Umbilical cord (tissue), 1 donor: ENCODE measurements at regions not wholly inside any gene's neighbourhood (a gene's known extent, or its start where the extent isn't known, plus 50 kb on each side); places are given as distances from the start of the nearest gene placed in this dataset.

Experiments used
- DNase-seq: peaks from one replicate; pipeline ENCODE4 v3.0.0-alpha.2; 2015; ENCODE audit warnings: low spot score

DNA sequence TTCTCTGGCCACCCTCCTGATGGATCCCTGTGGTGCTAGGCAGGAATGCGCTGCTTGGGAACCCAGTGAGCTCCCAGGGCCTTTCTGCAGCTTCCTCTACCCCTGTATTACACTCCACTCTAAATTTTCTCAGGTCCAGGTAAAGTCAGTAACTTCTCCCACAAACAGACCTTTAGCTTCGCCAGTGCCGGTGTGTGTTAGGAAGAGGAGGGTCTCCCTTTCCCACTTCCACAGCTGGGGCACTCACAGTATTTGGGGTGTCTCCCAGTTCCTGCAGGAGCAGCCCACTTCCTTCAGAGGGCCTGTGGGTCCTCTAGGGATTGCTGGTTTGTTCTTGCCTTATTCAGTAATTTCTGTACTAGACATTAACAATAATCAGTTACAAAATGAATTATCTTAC, 193.5 kb upstream of the PCDH17 start:
- no peak for DNase-seq

DNA sequence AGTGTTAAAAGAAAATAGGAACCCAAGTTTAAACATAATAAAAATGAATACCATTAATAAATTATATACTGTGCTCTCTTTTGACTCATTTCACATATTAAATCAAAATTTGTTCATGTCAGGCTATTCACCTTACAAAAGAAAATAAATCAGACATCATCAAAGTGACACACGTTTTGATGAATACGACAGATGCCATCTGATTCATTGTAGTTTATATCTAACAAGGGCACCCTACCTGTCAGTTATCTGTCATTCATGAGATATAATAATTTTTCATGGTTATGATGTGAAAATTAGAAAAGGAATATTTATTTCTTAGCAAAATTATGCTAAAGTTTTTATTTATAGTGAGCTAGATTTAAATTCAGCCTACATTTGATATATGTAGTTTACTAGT, 188.1 kb upstream of the PCDH17 start:
- DNase-seq = no peak

DNA sequence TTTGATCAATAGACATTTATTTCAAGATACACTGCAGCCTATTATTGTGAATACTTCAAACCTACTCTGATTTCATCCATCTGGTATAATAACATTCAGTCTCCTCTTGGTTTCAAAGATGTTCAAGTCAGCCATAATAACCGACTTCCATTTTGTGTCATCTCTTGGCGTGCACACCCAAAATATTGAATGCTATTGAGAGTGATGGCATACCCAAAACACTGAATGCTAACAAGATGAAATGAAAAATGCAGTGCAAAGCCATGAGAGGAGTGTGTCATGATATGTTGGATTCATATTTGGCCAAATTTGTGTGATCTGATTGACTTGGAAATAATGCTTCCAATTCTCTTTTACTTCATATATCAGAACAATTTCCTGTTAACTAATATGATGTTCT, 181.2 kb upstream of the PCDH17 start:
- DNase-seq = no peak

DNA sequence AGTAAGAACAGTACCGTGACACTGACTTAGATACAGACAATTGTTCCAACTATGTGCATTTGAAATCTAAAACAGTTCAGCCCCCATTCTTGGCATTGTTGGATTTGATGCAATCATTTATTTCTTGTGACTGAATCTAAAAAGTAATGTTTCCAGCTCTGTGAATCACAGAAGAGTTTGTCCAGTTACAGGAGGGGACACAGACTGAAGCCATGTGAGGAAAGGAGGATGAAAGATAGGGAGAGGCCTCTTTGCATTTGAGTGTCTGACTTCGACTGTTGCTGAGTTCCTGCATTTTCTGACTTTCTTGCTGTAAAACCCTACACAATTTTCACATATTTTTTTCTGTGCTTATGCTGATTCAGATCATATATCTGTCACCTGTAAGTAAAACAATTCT, 179.3 kb upstream of the PCDH17 start:
- no peak for DNase-seq

DNA sequence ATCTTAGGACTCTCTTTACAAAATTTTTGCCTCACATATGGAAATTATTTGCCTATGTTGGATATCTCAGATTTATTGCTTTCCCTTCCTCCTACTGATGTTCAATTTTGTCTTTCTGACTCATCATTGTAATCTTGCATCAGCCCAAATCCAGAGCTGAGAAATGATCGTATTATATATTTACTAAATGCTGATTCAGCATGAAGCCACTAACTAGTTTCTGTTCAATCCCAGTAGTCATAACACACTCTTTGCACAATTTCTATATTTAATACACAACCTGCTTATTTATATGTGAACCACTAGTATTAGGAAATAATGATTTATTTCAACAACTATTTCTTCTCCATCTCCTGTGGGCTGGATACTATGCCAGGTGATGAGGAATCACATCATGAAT, 161.1 kb upstream of the PCDH17 start:
- no peak for DNase-seq

DNA sequence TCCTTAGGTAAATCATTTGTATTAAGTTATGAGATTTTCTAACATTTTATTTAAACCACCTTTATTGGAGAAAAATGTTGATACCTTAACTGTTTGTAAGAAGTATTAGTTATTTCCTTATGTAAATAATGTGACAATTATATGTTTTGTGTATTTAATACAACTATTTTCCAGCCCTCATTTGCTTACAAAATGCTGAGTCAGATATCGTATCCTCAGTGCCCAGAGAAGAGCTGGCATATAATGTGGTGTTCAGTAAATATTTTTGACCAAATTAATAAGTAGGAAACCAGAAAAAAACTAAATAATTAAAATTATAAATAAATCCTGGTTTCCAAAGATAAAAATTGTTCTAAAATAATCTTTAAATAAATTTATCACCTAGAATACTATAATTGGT, 140.2 kb upstream of the PCDH17 start:
- DNase-seq = no peak

DNA sequence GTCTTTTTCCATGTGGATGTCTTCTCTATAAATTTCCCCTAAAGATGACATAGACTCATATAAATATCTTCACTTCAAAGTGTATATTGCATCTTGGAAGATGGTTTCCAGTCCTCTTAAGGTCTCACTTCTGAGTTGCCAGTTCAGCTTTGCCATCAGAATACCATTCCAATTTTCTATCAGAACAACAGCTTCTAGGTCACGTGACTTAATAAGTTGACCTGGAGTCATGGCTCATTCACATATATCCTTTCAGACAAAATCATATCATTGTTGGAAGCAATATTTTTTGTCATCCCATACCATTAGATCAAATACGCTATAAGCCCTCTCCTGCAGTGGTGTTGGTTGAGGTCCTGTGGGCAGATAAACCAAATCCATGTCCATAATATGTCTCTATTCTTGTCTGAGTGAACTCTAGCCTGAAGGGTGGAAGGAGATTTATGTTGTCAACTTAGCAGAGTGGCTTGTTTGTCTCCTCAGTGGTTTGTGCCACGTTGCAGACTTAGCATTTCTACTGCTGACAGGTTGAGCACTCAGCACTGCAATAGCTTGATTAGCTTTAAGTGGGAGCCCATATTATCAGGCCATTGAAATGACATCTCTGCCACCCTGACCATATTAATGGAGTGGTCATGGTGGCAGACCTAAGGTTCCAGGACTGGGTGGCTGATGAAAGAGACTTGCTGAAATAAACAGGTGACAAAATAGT, 123.6 kb upstream of the PCDH17 start:
- DNase-seq = no peak

DNA sequence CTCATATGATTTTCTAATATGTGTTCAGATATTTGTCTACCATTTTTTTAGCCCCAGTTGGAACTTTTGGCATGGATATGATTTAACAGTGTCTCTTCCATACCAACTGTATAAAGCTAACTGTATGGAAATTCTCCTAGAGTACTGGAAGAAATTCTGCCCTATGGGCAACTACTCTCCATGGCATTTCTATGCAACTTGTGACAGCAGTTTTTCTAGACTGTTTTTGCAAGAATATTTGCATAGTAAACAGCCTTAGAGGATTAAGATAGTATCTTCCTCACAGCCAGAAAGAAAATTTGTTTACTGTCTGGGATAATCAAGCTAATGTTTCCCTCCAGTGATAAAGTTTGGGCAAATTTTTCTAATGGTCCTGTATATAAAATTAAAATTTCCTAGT, 119.9 kb upstream of the PCDH17 start:
- no peak for DNase-seq

DNA sequence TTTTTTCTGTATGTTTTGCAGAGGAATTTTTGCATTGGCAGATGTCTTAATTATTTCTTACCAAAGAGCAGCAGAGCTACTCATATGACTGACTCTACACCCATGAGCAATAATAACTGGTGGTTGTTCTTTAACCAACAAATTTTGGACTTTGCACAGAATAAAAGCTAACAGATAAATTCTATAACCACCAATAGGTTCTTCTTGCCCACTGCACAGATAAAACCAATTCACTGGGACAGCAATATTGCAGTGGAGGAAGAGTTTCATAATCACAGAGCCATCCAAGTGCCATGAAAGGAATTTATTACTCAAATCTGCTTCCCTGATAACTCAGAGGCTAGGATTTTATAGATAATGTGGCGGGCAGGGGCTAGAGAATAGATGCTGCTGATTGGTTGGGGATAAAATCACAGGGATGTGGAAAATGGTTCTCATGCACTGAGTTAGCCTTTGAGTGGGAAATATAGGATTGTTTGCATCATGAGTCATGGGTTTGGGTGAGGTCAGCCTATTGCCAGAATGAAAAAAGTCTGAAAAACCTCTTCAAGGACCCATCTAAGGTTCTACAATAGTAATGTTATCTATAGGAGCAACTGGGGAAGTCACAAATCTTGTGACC, 104.3 kb upstream of the PCDH17 start:
- no peak for DNase-seq

DNA sequence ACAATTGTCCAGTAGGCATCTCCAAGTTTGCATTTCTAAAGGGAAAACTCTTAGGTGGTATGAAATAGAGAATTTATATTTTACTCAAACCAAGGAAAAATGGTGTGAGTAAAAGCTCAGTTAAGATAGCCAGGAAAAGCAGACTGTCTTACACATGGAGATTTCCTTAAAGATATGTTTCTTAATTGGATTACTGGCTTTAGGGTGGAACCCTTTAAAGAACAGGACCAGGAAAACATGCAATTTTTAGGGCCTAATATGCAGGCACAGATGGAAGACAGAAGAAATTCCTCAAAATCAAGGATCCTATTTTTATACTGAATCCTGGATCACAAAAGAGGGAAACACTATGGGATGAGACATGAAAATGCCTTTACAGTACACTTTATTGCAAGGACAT, 100.3 kb upstream of the PCDH17 start:
- DNase-seq = no peak

DNA sequence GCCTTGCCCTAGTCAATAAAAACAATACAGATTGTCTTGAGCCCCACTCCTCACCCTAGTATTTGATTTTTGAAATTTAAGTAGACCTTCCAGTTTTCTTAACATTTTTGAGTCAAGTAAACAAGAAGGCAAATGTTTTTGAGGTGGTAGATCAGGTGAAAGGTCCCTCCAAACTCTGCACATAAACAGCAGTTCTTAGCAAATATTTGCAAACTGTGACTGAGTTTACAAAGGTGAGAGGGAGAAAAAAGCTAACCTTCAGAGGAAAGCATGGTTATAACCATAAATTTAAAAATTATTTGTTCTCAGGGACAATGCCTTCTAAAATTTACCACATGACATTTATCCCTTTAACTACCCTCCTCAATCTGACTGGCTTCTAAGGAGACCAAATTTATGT, 84.6 kb upstream of the PCDH17 start:
- no peak for DNase-seq

DNA sequence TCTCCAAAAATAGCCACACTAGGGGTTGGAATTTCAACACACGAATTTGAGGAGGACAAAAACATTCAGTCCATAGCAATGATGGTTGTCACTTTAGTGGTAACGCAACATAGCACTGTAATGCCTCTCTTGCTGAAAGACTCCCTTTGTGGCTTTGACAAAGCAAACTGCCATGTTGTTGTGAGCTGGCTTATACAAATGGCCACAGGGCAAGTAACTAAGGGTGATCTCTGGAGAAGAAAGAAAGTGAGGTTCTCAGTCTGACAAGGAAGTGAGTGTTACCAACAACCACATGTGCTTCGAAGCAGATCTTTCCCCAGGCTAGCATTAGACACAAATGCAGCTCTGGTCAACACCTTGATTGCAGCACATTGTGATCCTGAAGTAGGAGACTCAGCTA, 79.1 kb upstream of the PCDH17 start:
- no peak for DNase-seq

DNA sequence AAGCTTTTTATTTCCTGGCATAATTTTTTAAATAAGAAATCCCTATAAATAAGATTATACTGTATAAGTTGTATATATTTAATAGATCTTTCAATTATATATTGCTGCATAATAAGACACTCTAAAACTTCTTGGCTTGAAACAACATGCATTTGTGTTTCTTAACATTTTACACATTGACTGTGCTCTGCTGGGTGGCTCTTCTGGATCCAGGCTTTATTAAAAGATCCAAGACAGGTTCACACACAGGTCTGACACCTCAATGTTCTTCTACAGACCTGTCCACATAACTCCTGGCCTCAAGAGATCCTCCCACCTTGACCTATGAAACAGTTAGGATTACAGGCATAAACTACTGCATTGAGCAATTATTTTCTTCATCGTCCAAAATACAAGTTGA, 77.6 kb upstream of the PCDH17 start:
- DNase-seq = no peak

DNA sequence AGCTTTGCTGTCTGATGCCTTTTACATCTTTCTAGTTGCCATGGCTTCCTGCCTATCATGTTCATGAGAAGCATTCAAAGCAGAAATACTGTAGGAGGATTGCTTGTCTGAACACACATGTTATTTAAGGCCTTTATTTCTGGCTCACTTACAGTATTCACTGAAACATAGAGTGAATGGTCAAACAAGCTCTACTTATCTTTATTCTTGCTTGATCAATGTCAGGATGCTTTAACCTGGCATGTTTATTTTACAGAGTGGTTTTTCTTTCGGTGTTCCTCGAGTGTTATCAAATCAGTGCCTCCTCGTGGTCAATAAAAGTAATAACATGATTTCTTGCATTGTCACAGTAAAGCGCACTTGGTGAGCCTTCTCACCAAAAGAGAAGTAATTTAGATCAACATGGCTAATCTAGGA, 73.5 kb upstream of the PCDH17 start:
- no peak for DNase-seq

DNA sequence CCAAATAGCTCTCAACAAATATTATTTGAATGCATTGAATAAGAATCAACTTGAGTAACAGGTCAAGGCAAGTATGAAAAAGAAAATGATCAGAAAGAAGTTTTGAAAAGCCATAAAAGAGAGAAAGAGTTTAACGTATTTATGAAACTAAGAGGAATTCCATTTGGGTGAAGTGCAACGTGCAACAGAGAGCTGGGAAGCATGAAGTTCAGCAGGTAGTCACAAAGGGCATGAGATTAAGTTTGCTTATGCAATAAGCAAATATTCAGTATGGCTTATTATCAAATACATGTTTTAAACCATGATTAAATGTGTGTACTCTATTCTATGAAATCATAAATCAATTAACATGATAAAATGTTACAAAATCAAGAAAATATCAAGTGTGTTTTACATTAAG, 62.7 kb upstream of the PCDH17 start:
- DNase-seq = no peak

DNA sequence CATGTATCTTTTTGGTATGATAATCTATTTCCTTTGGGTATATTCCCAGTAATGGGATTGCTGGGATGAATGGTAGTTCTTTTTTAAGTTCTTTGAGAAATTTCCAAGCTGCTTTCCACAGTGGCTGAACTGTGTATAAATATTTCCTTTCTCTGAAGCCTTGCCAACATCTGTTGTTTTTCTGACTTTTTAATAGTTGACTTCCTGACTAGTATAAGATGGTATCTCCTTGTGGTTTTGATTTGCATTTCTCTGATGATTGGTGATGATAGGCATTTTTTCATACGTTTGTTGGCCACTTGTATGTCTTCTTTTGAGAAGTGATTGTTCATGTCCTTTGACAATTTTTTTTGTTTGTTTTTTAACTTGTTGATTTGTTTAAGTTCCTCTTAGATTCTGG, 61.6 kb upstream of the PCDH17 start:
- no peak for DNase-seq
